Chondrocyte (in vitro differentiated cells): ENCODE measurements at regions not wholly inside any gene's neighbourhood (a gene's known extent, or its start where the extent isn't known, plus 50 kb on each side); places are given as distances from the start of the nearest gene placed in this dataset.

Experiments
- DNase-seq: peaks from one replicate; pipeline ENCODE4 v3.0.0; 2021; ENCODE audit warnings: mixed read lengths, low spot score
- H3K27ac Mint-ChIP-seq: one replicate; pipeline ENCODE4 v1.8.0; 2021; ENCODE audit warnings: mild to moderate bottlenecking, moderate library complexity, mixed read lengths; ENCODE audit not compliant: unreplicated experiment
- H3K27me3 Mint-ChIP-seq: 2 replicates; pipeline ENCODE4 v1.8.0; 2021; ENCODE audit warnings: low read depth, mixed read lengths
- H3K36me3 Mint-ChIP-seq: 2 replicates; pipeline ENCODE4 v1.8.0; 2021; ENCODE audit warnings: low read depth, mixed read lengths
- H3K4me1 Mint-ChIP-seq: 2 replicates; pipeline ENCODE4 v1.8.0; 2021; ENCODE audit warnings: low read depth, mild to moderate bottlenecking, mixed read lengths
- H3K4me3 Mint-ChIP-seq: one replicate; pipeline ENCODE4 v1.8.0; 2021; ENCODE audit warnings: mild to moderate bottlenecking, moderate library complexity, mixed read lengths; ENCODE audit not compliant: unreplicated experiment
- H3K9me3 Mint-ChIP-seq: 2 replicates; pipeline ENCODE4 v1.8.0; 2021; ENCODE audit warnings: low read depth, mixed read lengths
- TF ChIP-seq, protein P1 (sequence below): fragments of 200-600 bp; sonication (generic); IDR thresholded peaks from 2 replicates; pipeline ENCODE4 v1.5.0; 2021; ENCODE audit warnings: antibody characterized with exemption, mild to moderate bottlenecking, moderate library complexity

DNA sequence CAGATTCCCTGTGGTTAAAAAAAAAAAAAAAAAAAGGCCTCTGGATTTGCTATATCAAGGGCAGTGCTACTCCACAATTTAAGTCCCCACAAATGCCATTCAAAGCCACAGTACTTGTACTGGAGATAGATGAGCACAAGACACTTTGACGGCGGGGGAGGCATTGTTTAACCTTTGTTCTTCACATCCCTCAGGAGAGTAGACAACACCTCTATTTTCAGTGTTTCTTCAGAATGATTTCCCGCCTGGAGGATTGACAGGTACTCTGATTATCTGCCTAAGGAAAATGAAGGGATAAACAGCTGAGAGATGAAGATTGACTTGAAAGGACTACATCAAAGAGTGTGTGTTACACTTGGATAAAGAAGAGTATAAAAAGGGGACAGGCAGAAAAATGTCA lies 58.7 kb downstream of the OTOL1 start:
- Mint-ChIP-seq H3K36me3 (no peaks in the 10 kb centered on the region), H3K27ac (no peak overlapping the region), H3K4me1 (peaks cover 8% of the 10 kb centered on the region), H3K9me3 (no peaks in the 10 kb centered on the region), H3K27me3 (peaks cover 21% of the 10 kb centered on the region), H3K4me3 (no peak overlapping the region)
- DNase-seq = no peak
- TF ChIP-seq, protein P1, sequence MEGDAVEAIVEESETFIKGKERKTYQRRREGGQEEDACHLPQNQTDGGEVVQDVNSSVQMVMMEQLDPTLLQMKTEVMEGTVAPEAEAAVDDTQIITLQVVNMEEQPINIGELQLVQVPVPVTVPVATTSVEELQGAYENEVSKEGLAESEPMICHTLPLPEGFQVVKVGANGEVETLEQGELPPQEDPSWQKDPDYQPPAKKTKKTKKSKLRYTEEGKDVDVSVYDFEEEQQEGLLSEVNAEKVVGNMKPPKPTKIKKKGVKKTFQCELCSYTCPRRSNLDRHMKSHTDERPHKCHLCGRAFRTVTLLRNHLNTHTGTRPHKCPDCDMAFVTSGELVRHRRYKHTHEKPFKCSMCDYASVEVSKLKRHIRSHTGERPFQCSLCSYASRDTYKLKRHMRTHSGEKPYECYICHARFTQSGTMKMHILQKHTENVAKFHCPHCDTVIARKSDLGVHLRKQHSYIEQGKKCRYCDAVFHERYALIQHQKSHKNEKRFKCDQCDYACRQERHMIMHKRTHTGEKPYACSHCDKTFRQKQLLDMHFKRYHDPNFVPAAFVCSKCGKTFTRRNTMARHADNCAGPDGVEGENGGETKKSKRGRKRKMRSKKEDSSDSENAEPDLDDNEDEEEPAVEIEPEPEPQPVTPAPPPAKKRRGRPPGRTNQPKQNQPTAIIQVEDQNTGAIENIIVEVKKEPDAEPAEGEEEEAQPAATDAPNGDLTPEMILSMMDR = no peak

DNA sequence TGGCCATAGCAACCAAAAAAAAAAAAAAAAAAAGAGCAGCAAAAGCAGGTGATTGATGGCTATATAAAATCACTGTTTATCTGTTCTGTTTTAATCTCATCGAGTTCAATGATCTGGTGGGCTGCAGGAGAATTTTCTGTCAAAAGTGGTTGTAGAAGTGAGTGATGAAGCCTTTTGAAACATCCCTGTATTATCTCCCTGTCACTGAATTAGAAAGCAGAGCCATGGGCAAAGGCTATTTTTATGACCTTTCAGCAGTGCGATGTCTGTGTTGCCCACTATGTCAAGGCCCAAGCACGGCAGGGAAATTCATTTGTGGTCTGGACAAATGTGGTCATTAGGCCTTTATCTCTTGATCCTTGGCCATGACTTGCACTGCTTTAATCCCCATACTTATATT lies 59.9 kb downstream of the OTOL1 start:
- TF ChIP-seq, protein P1 = no peak
- Mint-ChIP-seq H3K27me3 (peaks cover 24% of the 10 kb centered on the region), H3K27ac (no peak overlapping the region), H3K36me3 (no peaks in the 10 kb centered on the region), H3K4me1 (peaks cover 11% of the 10 kb centered on the region), H3K9me3 (no peaks in the 10 kb centered on the region), H3K4me3 (no peak overlapping the region)
- DNase-seq = no peak

DNA sequence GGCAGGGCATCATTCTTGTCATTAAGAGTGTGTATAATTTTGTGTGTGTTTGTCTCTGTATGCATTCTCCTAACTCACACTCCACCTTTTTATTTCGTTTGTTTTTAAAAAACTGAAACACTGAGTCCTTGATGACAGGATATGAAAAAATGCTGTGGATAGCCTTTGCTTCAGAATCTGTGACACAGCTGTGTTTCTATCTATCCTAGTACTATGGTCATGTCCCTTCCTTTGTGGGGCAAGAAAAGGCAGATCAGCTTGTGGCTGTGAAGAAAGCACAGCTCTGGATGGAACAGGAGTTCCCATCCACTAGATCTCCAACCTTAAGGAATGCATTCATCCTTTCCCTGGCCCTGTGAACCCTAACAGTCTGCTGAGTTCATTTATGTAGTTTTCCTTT lies 60.3 kb downstream of the OTOL1 start:
- TF ChIP-seq, protein P1 = no peak
- Mint-ChIP-seq H3K27me3 (peaks cover 24% of the 10 kb centered on the region), H3K4me3 (no peak overlapping the region), H3K36me3 (no peaks in the 10 kb centered on the region), H3K9me3 (no peaks in the 10 kb centered on the region), H3K27ac (no peak overlapping the region), H3K4me1 (peaks cover 11% of the 10 kb centered on the region)
- no peak for DNase-seq

DNA sequence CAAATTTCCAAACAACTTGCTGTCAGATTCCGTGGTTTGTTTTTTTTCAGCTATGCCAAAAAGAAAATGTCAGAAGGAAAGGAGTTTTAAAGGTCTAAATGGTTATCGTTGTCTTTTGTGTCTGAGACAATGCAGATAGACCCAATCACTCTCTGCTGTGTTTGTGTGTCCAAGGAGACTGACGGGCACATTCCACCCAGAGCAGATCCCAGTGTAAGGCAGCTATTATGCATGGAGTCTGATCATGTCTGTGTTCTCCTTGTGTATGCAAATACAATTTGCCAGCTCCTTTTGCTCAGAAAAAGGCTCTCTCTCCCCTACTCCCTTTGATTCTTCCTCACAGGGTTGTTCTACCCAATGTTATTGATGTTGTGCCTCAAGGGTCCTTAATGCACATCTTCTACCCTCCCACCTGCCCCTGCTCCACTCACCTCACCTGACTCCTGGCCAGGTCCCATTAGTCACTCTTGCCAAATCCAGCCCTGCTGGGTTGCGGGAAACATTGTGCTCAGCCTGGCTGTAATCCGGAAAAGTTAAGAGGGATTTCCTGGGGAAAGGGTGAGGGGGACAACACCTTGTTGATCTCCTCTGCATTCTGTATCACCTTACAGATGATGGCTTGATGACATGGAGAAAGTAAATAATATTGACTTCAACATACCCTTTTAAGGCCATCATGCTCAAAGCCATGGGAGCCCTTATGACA lies 61.0 kb downstream of the OTOL1 start:
- Mint-ChIP-seq H3K27ac (no peak overlapping the region), H3K36me3 (no peaks in the 10 kb centered on the region), H3K9me3 (no peaks in the 10 kb centered on the region), H3K4me3 (no peak overlapping the region), H3K27me3 (peaks cover 23% of the 10 kb centered on the region), H3K4me1 (peaks cover 11% of the 10 kb centered on the region)
- no peak for DNase-seq
- TF ChIP-seq, protein P1 = no peak

DNA sequence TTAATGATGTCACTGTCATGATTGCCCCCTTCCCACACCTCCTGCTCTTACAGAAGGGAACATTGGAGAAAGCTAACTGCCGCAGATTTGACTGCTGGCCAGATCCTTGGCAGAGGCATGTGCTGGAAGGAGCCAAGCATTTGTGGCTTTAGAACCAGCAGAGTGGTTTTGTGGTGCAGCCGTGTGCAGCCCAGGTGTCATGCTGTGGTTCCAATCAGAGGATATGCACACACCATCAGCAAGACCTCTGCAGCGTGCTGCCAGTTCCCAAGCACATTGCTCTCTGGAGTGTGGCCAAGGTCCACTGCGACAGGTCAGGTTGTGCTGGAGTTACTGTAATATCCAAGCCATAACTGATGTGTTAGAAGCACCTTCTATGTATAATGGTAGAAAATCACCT lies 61.6 kb downstream of the OTOL1 start:
- TF ChIP-seq, protein P1 = no peak
- Mint-ChIP-seq H3K27ac (no peak overlapping the region), H3K27me3 (peaks cover 23% of the 10 kb centered on the region), H3K9me3 (no peaks in the 10 kb centered on the region), H3K4me3 (no peak overlapping the region), H3K36me3 (no peaks in the 10 kb centered on the region), H3K4me1 (peaks cover 11% of the 10 kb centered on the region)
- no peak for DNase-seq
